Renal pelvis (tissue), 1 donor: ENCODE measurements at regions not wholly inside any gene's neighbourhood (a gene's known extent, or its start where the extent isn't known, plus 50 kb on each side); places are given as distances from the start of the nearest gene placed in this dataset.

Experiments used
- DNase-seq: peaks from one replicate; pipeline ENCODE4 v3.0.0-alpha.2; 2013

- DNase-seq = no peak
Measured at GRCh38 chr5:66469684-66470083, 126.5 kb upstream of the MAST4 start.

DNA sequence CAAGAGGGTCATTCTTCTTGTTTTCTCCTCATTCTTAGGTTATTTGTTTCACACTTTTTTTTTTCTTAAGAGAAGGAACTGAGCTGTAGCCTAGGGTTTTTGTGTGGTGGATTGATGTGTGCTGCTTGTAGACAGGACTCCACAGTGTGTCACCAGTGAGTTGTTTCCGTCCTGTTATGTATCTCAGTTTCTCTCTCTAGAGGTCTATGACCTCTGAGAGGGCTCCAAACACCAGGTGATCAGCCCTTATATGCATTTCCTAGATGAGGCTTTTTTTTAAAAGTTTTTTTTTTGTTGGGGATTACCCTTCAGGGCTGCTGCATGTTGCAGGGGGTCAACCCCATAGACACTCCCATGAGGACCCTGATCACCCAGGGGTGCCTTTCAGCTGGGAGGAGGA, 124.2 kb upstream of the MAST4 start:
- no peak for DNase-seq

GRCh38 chr5:66475731-66476130, 120.5 kb upstream of the MAST4 start:
- no peak for DNase-seq

DNA sequence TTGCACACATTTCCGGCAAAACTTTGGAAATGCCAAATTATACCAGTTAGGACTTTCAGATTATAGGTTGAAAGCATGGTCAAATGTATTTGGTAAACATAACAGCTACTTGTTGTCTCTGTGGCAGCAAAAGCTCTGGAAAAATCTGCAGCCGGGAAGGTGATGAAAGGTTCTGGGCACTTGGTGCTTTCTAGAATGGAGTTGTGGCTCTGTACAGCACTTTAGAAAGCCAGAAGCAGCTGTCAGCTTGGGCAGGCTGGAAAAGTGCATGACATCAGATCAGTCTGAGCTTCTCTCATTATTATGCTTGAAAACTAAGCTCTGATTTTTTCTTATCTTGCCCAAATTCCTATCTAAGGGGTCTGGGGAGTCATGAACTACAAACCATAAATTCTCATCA, 118.6 kb upstream of the MAST4 start:
- DNase-seq = no peak

DNA sequence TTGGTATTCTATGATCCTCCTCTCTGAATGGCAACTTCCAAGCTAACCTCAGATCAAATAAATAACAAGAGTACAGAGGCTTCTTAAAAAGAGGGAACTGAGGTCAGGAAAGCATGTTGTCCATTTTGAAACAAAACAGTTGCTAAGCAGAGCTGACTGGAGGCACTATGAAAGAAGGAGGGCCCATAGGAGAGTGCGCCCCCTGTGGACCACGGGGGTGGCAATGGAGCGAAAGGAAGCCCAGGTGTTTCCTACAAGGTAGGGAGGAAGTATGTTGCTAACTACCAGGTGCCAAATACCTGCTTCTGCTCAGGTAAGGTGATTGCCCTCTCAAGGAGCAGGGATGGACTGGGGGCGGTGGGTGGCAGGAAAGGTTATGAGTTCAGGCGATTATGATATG, 101.8 kb upstream of the MAST4 start:
- DNase-seq = no peak

GRCh38 chr5:66498791-66499207, 97.4 kb upstream of the MAST4 start:
- no peak for DNase-seq

GRCh38 chr5:66503203-66503789, 92.9 kb upstream of the MAST4 start:
- no peak for DNase-seq

DNA sequence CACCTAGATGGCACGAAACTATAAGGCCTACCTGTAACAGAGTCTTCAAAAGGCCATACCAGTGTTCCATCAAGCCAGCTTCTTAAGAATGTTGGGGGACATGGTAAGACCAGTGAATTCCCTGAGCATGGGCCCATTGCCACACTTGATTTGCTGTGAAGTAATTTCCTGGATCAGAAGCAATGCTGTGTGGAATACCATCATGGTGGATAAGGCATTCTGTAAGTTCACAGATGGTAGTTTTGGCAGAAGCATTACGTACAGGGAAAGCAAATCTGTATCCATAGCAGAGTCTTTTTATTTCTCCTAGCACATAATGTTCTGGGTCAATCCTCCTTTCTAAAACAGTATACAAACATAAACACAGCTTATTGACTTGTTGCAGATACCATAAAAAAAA, 89.1 kb upstream of the MAST4 start:
- no peak for DNase-seq

- DNase-seq = no peak
Measured at GRCh38 chr5:66511491-66511890, 84.7 kb upstream of the MAST4 start.

DNA sequence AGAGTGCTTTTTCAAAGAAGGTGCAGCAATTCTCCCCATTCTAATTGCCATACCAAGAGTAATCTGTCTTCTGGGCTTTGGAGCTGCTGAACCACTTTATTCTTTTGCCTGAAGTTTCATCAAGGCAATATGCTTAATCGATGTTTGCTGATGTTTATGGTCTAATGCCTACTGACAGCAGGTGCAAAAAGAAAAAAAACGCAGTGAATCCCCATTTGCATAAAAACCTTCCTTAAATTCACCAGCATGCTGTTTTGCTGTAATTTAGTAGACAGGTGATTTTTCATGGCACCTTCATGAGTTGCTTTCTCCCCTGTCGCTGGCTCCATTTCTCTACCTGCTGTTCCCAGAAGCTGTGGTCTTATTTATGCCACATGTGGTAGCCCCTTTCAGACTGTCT, 83.1 kb upstream of the MAST4 start:
- no peak for DNase-seq

DNA sequence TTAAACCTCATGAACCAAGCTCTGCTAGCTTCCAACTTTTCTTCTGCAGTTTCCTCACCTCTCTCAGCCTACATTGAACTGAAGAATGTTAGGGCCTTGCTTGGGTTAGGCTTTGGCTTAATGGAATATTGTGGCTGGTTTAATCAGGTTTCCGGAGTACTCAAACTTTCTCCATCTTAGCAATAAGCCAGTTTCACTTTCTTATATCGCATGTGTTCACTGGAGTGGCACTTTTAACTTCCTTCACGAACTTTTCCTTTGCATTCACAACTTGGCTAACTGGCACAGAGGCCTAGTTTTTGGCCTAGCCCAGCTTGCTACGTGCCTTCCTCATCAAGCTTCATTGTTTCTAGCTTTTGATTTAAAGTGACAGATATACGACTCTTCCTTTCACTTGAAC, 81.0 kb upstream of the MAST4 start:
- DNase-seq = no peak

- DNase-seq = no peak
Measured at GRCh38 chr5:66516550-66516949, 79.6 kb upstream of the MAST4 start.

DNA sequence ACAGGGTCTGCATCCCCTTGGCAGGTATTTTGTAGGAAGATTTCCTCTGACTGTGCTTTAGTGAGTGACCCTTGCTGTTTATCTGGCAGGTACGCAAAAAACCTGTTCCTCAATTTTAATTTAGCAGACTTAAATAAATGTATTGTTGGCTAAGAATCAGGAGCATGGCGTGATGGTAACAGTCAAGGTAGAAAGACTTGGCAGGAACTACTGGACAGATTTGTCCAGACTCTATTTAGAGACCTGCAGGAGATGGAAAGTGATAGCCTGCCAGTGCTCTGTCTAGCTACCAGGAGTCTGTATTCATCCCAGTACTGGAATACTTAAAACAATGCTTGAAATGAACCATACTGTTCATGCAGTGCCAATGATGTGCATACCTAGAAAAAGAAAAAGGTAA, 78.8 kb upstream of the MAST4 start:
- DNase-seq = no peak

- DNase-seq = no peak
Measured at GRCh38 chr5:66518052-66518451, 78.1 kb upstream of the MAST4 start.

DNA sequence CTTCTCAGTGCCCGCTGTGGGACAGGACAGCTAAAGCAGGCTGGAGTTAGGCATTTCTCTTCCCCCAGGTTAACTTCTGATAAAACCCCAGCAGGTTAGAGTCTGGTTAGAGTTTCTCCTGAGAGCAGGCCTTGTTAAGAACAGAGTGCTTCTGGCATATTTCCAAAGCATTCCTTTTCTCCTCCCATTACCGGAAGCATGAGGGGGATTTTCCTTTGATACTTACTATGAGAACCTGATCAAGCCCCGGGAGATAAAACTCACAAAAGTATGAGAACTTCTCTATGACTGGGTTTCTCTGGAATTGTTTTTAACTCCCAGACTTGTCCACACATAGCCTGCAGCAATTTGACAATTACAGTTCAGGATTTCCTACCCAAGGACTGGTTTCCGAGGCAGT, 77.4 kb upstream of the MAST4 start:
- peak; percentile 15 for DNase-seq

- DNase-seq = no peak
Measured at GRCh38 chr5:66519626-66520025, 76.6 kb upstream of the MAST4 start.

GRCh38 chr5:66520854-66521253, 75.3 kb upstream of the MAST4 start:
- DNase-seq = no peak

- no peak for DNase-seq
Measured at GRCh38 chr5:66527478-66528035, 68.6 kb upstream of the MAST4 start.

- no peak for DNase-seq
Measured at GRCh38 chr5:66529182-66529581, 67.0 kb upstream of the MAST4 start.

- no peak for DNase-seq
Measured at GRCh38 chr5:66529704-66530103, 66.5 kb upstream of the MAST4 start.

DNA sequence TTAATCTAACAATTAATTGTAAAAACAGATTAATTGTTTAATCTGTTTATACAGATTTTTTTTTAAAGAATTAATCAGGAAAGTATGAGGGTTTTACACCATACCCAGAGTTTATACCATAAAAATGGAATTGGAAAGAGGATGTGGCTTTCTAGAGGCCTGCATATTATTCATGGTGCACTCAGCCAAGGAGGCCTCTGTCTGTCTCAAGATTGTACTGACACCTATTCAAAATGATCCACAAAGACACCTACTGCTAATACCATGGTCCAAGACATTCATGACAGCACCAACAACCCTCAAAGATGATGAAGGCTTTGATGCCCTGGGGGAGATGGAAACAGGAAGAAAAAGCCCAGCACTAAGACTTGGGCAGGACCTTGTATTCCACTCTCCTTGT, 58.1 kb upstream of the MAST4 start:
- no peak for DNase-seq

GRCh38 chr5:66538531-66538930, 57.7 kb upstream of the MAST4 start:
- no peak for DNase-seq

DNA sequence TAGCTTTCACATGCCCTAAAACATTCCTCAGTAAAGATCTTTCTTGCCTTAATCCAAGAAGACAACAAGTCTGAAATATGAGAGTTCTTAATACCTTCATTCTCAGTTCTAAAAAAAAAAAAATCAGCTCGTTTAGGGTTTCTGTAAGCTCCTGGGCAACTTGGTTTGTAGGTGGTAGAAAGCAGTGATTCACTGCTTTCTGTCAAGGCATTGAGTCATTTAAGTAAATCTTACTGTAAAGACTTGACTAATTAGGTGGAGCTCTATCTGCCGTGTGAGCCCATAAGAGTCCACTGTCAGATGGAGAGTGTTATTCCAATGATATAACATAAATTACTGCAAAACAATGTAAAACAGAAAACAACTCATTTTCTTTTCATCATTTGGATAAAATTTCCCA, 56.1 kb upstream of the MAST4 start:
- DNase-seq = no peak

DNA sequence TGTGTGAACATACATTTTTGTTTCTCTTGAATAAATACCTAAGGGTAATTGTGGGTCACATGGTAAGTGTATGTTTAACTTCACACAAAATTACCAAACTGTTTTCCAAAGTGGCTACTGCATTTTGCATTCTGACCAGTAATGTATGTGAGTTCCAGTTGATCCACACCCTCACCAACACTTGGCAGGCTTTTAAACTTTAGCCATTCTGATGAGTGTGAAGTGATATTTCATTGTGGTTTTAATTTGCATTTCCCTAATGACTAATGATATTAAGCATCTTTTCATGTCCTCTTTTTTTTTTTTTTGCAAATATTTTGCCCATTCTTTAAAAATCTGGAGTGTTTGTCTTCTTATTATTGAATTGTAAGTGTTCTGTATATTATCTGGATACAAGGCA, 53.5 kb upstream of the MAST4 start:
- DNase-seq = no peak
